ENCODE measurements at regions not wholly inside any gene's neighbourhood (a gene's known extent, or its start where the extent isn't known, plus 50 kb on each side); places are given as distances from the start of the nearest gene placed in this dataset.

DNA sequence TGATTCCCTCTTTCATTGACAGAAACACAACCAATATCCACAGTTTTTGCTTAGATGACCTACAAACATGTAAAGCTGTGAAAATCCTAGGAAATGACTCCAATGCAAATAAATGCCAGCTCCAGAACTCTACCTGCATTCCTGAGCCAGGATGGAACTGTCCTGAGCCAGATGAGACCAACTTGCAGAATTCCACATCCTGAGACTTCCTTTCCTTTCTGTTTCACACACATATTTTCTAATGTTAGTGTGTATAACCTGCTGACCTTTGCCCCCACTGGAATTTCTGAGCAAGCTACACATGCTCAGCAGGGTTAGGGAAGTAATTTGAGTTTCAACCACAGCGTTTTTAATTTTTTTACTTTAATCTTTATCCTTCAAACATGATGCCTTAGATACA lies 69.6 kb upstream of the ADGRF1 start:
- TF ChIP-seq, protein P1, sequence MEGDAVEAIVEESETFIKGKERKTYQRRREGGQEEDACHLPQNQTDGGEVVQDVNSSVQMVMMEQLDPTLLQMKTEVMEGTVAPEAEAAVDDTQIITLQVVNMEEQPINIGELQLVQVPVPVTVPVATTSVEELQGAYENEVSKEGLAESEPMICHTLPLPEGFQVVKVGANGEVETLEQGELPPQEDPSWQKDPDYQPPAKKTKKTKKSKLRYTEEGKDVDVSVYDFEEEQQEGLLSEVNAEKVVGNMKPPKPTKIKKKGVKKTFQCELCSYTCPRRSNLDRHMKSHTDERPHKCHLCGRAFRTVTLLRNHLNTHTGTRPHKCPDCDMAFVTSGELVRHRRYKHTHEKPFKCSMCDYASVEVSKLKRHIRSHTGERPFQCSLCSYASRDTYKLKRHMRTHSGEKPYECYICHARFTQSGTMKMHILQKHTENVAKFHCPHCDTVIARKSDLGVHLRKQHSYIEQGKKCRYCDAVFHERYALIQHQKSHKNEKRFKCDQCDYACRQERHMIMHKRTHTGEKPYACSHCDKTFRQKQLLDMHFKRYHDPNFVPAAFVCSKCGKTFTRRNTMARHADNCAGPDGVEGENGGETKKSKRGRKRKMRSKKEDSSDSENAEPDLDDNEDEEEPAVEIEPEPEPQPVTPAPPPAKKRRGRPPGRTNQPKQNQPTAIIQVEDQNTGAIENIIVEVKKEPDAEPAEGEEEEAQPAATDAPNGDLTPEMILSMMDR (conservative IDR thresholded peaks at IDR 0.05; ENCODE audit: low read depth, low read length) = no peak
- no peak for TF ChIP-seq EZH2 (IDR thresholded peaks at IDR 0.05; ENCODE audit: borderline replicate concordance, low read depth, low read length, poor library complexity, severe bottlenecking)

Measured in A673 (cell line).